NCI-H1092 (cell line): ENCODE measurements at regions not wholly inside any gene's neighbourhood (a gene's known extent, or its start where the extent isn't known, plus 50 kb on each side); places are given as distances from the start of the nearest gene placed in this dataset.

ENCODE experiments used
- DNase-seq: peaks from one replicate; lab custom pipeline; 2025; lab: John Stamatoyannopoulos, UW

GRCh38 chr17:72576289-72576759 lies 455.5 kb downstream of the SOX9 start:
- DNase-seq, result no peak

- no peak for DNase-seq
Observed at GRCh38 chr17:72578817-72579470, 458.1 kb downstream of the SOX9 start.

- DNase-seq, result no peak
Observed at GRCh38 chr17:72579990-72580320, 459.1 kb downstream of the SOX9 start.

GRCh38 chr17:72580321-72581127 lies 459.7 kb downstream of the SOX9 start:
- peak; percentile 37 for DNase-seq

GRCh38 chr17:72587156-72587555 lies 466.3 kb downstream of the SOX9 start:
- DNase-seq, result no peak

GRCh38 chr17:72587773-72588511 lies 467.1 kb downstream of the SOX9 start:
- DNase-seq, result no peak

- no peak for DNase-seq
Observed at GRCh38 chr17:72588561-72588960, 467.7 kb downstream of the SOX9 start.

GRCh38 chr17:72588961-72589360 lies 468.1 kb downstream of the SOX9 start:
- DNase-seq, result peak; percentile 35

GRCh38 chr17:72590382-72590781 lies 469.6 kb downstream of the SOX9 start:
- no peak for DNase-seq

GRCh38 chr17:72590882-72591281 lies 470.1 kb downstream of the SOX9 start:
- no peak for DNase-seq

GRCh38 chr17:72591289-72592241 lies 470.7 kb downstream of the SOX9 start:
- DNase-seq, result no peak

GRCh38 chr17:72592242-72592966 lies 471.6 kb downstream of the SOX9 start:
- DNase-seq, result peak; percentile 77

GRCh38 chr17:72592967-72593325 lies 472.1 kb downstream of the SOX9 start:
- no peak for DNase-seq

GRCh38 chr17:72594248-72594647 lies 473.4 kb downstream of the SOX9 start:
- DNase-seq, result no peak
